OCI-LY7 (cell line): ENCODE measurements at regions not wholly inside any gene's neighbourhood (a gene's known extent, or its start where the extent isn't known, plus 50 kb on each side); places are given as distances from the start of the nearest gene placed in this dataset.

Experiments used
- BruUV-seq: library from RNA; stranded (reverse); fragments of 400-500 nt; replicated peaks from 2 replicates; lab custom pipeline; 2021; lab: Mats Ljungman, UMichigan
- CTCF ChIA-PET: fragments of 300-600 bp; sonication (Branson Sonifier 250); formaldehyde crosslinking; loops from one replicate; lab custom pipeline; 2022; ENCODE audit warnings: antibody characterized with exemption; ENCODE audit not compliant: unreplicated experiment; lab: Charles Lee
- POLR2A ChIA-PET: fragments of 300-600 bp; sonication (Branson Sonifier 250); formaldehyde crosslinking; loops from one replicate; lab custom pipeline; 2022; ENCODE audit warnings: antibody characterized with exemption; lab: Charles Lee
- DNase-seq: peaks from one replicate; pipeline ENCODE4 v3.0.0-alpha.2; 2015; ENCODE audit warnings: low spot score
- H2AFZ ChIP-seq: fragments of 200-600 bp; sonication (generic), shearing (Covaris generic); 2 replicates; pipeline ENCODE4 v1.6.1; 2014; ENCODE audit warnings: mild to moderate bottlenecking, antibody characterized with exemption, low read length, moderate library complexity
- H3K27ac ChIP-seq: fragments of 200-600 bp; sonication (generic); 2 replicates; pipeline ENCODE4 v1.5.1; 2014; ENCODE audit warnings: mixed run types, low read depth, mild to moderate bottlenecking, moderate library complexity, low read length, inconsistent platforms; ENCODE audit not compliant: poor library complexity, severe bottlenecking
- H3K36me3 ChIP-seq: fragments of 200-600 bp; sonication (generic); 2 replicates; pipeline ENCODE4 v1.6.1; 2014; ENCODE audit warnings: mild to moderate bottlenecking, antibody characterized with exemption, low read length, moderate library complexity, mixed read lengths; ENCODE audit not compliant: insufficient read depth
- H3K4me1 ChIP-seq: fragments of 200-600 bp; sonication (generic); 2 replicates; pipeline ENCODE4 v1.5.1; 2014; ENCODE audit warnings: mild to moderate bottlenecking, low read length; ENCODE audit not compliant: insufficient read depth, poor library complexity, severe bottlenecking
- H3K4me2 ChIP-seq: fragments of 200-600 bp; sonication (generic); 2 replicates; pipeline ENCODE4 v1.6.1; 2014; ENCODE audit warnings: mild to moderate bottlenecking, low read length
- H3K4me3 ChIP-seq: fragments of 200-600 bp; sonication (generic); 2 replicates; pipeline ENCODE4 v1.5.1; 2014; ENCODE audit warnings: mild to moderate bottlenecking, low read depth, low read length; ENCODE audit not compliant: poor library complexity, severe bottlenecking
- H3K79me2 ChIP-seq: fragments of 200-600 bp; sonication (generic); 2 replicates; pipeline ENCODE4 v1.6.1; 2016; ENCODE audit warnings: low read depth, mild to moderate bottlenecking, low read length, moderate library complexity, mixed read lengths; ENCODE audit not compliant: insufficient read depth
- H3K9me2 ChIP-seq: fragments of 200-600 bp; sonication (generic); 2 replicates; pipeline ENCODE4 v1.6.1; 2016; ENCODE audit warnings: mild to moderate bottlenecking, low read length, mixed read lengths; ENCODE audit not compliant: insufficient read depth
- H3K9me3 ChIP-seq: fragments of 200-600 bp; sonication (generic); 2 replicates; pipeline ENCODE4 v1.6.1; 2014; ENCODE audit warnings: mild to moderate bottlenecking, mixed run types, low read length, mixed read lengths
- H4K20me1 ChIP-seq: fragments of 200-600 bp; sonication (generic); 2 replicates; pipeline ENCODE4 v1.6.1; 2014; ENCODE audit warnings: mild to moderate bottlenecking, antibody characterized with exemption, low read length, moderate library complexity, mixed read lengths; ENCODE audit not compliant: insufficient read depth
- CTCF ChIP-seq: fragments of 200-600 bp; sonication (generic); conservative IDR thresholded peaks from 2 replicates; pipeline ENCODE4 v1.5.1; 2014; ENCODE audit warnings: mild to moderate bottlenecking, antibody characterized with exemption, low read length, moderate library complexity, mixed read lengths
- EZH2phosphoT487 ChIP-seq: fragments of 200-600 bp; sonication (generic); IDR thresholded peaks from 2 replicates; pipeline ENCODE4 v1.6.1; 2018; ENCODE audit warnings: low read depth, borderline replicate concordance, mild to moderate bottlenecking, mixed run types, antibody characterized with exemption, low read length, moderate library complexity, mixed read lengths
- intact Hi-C: fragments of 100-400 bp; cut with micrococcal nuclease; formaldehyde crosslinking; loops from one replicate; pipeline ENCODE4 v1.10.0; 2022; ENCODE audit not compliant: unreplicated experiment

- H2AFZ ChIP-seq, result no peak overlapping the region
- H3K4me2 ChIP-seq, result no peak overlapping the region
- no peak overlapping the region for H3K4me3 ChIP-seq
- no peak overlapping the region for H3K27ac ChIP-seq
- POLR2A ChIA-PET, result no interaction called here
- intact Hi-C loops, result no loop called here
- CTCF ChIA-PET, result no interaction called here
- no TSS peak for BruUV-seq
- DNase-seq, result no peak
- TF ChIP-seq CTCF (no peak), EZH2phosphoT487 (no peak)
- H3K36me3 ChIP-seq, result no peaks in the 10 kb centered on the region
- no peaks in the 10 kb centered on the region for H3K9me3 ChIP-seq
- no peaks in the 10 kb centered on the region for H4K20me1 ChIP-seq
- no peaks in the 10 kb centered on the region for H3K79me2 ChIP-seq
- H3K9me2 ChIP-seq, result no peaks in the 10 kb centered on the region
- H3K4me1 ChIP-seq, result no peaks in the 10 kb centered on the region
These were observed 111.7 kb upstream of the NR2F2 start for GRCh38 chr15:96218623-96219455.

- no peaks in the 10 kb centered on the region for H3K4me1 ChIP-seq
- H3K79me2 ChIP-seq, result no peaks in the 10 kb centered on the region
- intact Hi-C loops, result no loop called here
- H3K27ac ChIP-seq, result no peak overlapping the region
- no peak overlapping the region for H3K4me2 ChIP-seq
- no peak for TF ChIP-seq CTCF
- no peak for TF ChIP-seq EZH2phosphoT487
- DNase-seq, result no peak
- H3K4me3 ChIP-seq, result no peak overlapping the region
- no peak overlapping the region for H2AFZ ChIP-seq
- H3K9me2 ChIP-seq, result no peaks in the 10 kb centered on the region
- H4K20me1 ChIP-seq, result no peaks in the 10 kb centered on the region
- ChIA-PET CTCF (no interaction called here), POLR2A (no interaction called here)
- no peaks in the 10 kb centered on the region for H3K9me3 ChIP-seq
- BruUV-seq, result no TSS peak
- no peaks in the 10 kb centered on the region for H3K36me3 ChIP-seq
These were observed 110.8 kb upstream of the NR2F2 start for GRCh38 chr15:96219681-96220080.

- intact Hi-C loops, result no loop called here
- Histone ChIP-seq H3K36me3 (no peaks in the 10 kb centered on the region), H3K9me2 (no peaks in the 10 kb centered on the region), H3K79me2 (no peaks in the 10 kb centered on the region), H3K27ac (no peak overlapping the region), H3K4me1 (no peaks in the 10 kb centered on the region), H3K9me3 (no peaks in the 10 kb centered on the region), H3K4me2 (no peak overlapping the region), H4K20me1 (no peaks in the 10 kb centered on the region), H3K4me3 (no peak overlapping the region), H2AFZ (no peak overlapping the region)
- DNase-seq, result no peak
- POLR2A ChIA-PET, result no interaction called here
- TF ChIP-seq CTCF (no peak), EZH2phosphoT487 (no peak)
- CTCF ChIA-PET, result no interaction called here
- BruUV-seq, result no TSS peak
These were observed 109.8 kb upstream of the NR2F2 start for GRCh38 chr15:96220657-96221056.
